PC-9 (cell line): ENCODE measurements at regions not wholly inside any gene's neighbourhood (a gene's known extent, or its start where the extent isn't known, plus 50 kb on each side); places are given as distances from the start of the nearest gene placed in this dataset.

Experiments used
- BruUV-seq: library from RNA; stranded (reverse); fragments of 400-500 nt; replicated peaks from 2 replicates; lab custom pipeline; 2021; lab: Mats Ljungman, UMichigan
- CTCF ChIA-PET: fragments of 300-600 bp; sonication (Branson Sonifier 250); formaldehyde crosslinking; loops from one replicate; lab custom pipeline; 2022; ENCODE audit warnings: antibody characterized with exemption; lab: Charles Lee
- POLR2A ChIA-PET: fragments of 300-600 bp; sonication (Branson Sonifier 250); formaldehyde crosslinking; loops from one replicate; lab custom pipeline; 2022; ENCODE audit warnings: antibody characterized with exemption; ENCODE audit not compliant: unreplicated experiment; lab: Charles Lee
- DNase-seq, 2 experiments: peaks; one replicate each; pipeline versions ENCODE4 v3.0.0 to v3.0.0-alpha.2; 2015 to 2022; ENCODE audit warnings: mixed read lengths in 1 of 2
- H2AFZ ChIP-seq: fragments of 200-600 bp; sonication (generic); 2 replicates; pipeline ENCODE4 v1.8.1; 2017; ENCODE audit warnings: antibody characterized with exemption
- H3F3A ChIP-seq: fragments of 200-600 bp; sonication (generic); 2 replicates; pipeline ENCODE4 v1.8.1; 2017; ENCODE audit warnings: antibody characterized with exemption, mild to moderate bottlenecking, low read depth; ENCODE audit not compliant: insufficient read depth
- H3K27ac ChIP-seq: fragments of 200-600 bp; sonication (generic); 2 replicates; pipeline ENCODE4 v1.6.1; 2016; ENCODE audit warnings: mixed run types
- H3K27me3 ChIP-seq: fragments of 200-600 bp; sonication (generic); 2 replicates; pipeline ENCODE4 v1.6.1; 2016; ENCODE audit warnings: low read depth, mixed run types; ENCODE audit not compliant: insufficient read depth
- H3K36me3 ChIP-seq: fragments of 200-600 bp; sonication (generic); 2 replicates; pipeline ENCODE4 v1.6.1; 2016; ENCODE audit warnings: low read depth, mixed run types
- H3K4me1 ChIP-seq: fragments of 200-600 bp; sonication (generic); replicated peaks from 2 replicates; pipeline ENCODE4 v1.6.1; 2016; ENCODE audit warnings: mixed run types; ENCODE audit not compliant: insufficient read depth
- H3K4me2 ChIP-seq: fragments of 200-600 bp; sonication (generic); 2 replicates; pipeline ENCODE4 v1.6.1; 2017; ENCODE audit warnings: mixed run types
- H3K4me3 ChIP-seq: fragments of 200-600 bp; sonication (generic); 2 replicates; pipeline ENCODE4 v1.6.1; 2016; ENCODE audit warnings: mixed run types
- H3K79me2 ChIP-seq: fragments of 200-600 bp; sonication (generic); 2 replicates; pipeline ENCODE4 v1.6.1; 2017; ENCODE audit warnings: low read depth, mixed run types
- H3K9me2 ChIP-seq: fragments of 200-600 bp; sonication (generic); 2 replicates; pipeline ENCODE4 v1.8.1; 2017; ENCODE audit warnings: mild to moderate bottlenecking; ENCODE audit not compliant: insufficient read depth
- H3K9me3 ChIP-seq: fragments of 200-600 bp; sonication (generic); 2 replicates; pipeline ENCODE4 v1.8.1; 2016; ENCODE audit warnings: low read depth; ENCODE audit not compliant: insufficient read depth
- H4K20me1 ChIP-seq: fragments of 200-600 bp; sonication (generic); 2 replicates; pipeline ENCODE4 v1.8.1; 2017; ENCODE audit not compliant: insufficient read depth
- EZH2 ChIP-seq: fragments of 200-600 bp; sonication (generic); IDR thresholded peaks from 2 replicates; pipeline ENCODE4 v1.8.0; 2017; ENCODE audit warnings: antibody characterized with exemption, low read depth
- intact Hi-C: fragments of 100-400 bp; cut with micrococcal nuclease; formaldehyde crosslinking; loops from one replicate; pipeline ENCODE4 v1.10.0; 2022; ENCODE audit not compliant: unreplicated experiment
- TF ChIP-seq, protein P1 (sequence below): fragments of 200-600 bp; sonication (generic); conservative IDR thresholded peaks from 2 replicates; pipeline ENCODE4 v1.6.1; 2017; ENCODE audit warnings: mixed run types, antibody characterized with exemption, mild to moderate bottlenecking, moderate library complexity

DNA sequence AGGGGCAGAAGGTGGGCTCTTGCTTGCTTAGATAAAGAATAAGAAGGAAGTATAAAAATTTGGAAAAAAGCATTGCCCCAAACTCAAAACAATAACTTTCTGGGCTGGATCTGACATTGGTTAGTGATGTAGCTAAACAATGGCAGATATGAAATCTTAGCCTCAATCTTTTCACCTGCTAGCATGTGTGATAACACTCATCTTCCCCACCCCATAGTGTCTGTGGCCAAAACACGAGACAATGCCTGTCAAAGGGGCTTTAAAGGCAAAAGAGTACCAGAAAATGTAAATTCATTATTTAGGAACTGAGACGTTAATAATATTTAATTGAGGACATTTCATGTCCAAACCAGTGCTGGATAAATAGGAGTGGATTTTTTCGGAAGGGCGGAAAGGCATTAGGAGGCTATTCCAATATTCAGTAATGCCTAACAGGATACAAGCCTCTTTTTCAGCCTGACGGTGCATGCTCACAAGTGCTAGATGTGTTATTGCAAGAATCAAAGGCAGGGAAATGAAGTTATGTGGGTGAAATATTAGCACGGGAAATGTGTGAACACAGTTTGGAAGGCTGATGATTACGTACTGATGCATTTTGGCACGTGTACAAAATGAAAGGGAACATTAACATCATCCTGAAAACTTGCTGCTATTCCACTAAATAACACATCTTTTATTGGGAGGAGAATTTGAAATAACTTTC lies 395.7 kb downstream of the GALR1 start:
- Histone ChIP-seq H3K27me3 (peaks cover 23% of the 10 kb centered on the region), H3K4me3 (no peak overlapping the region), H2AFZ (no peak overlapping the region), H3K27ac (no peak overlapping the region), H3F3A (no peaks in the 10 kb centered on the region), H3K9me3 (0 out of 2 replicates have a peak, but pooled peaks cover 3% of the 10 kb centered on the region), H3K4me2 (no peak overlapping the region), H3K79me2 (no peaks in the 10 kb centered on the region), H3K36me3 (no peaks in the 10 kb centered on the region), H3K9me2 (no peaks in the 10 kb centered on the region), H4K20me1 (no peaks in the 10 kb centered on the region), H3K4me1 (no peaks in the 10 kb centered on the region)
- DNase-seq: no peak
- ChIA-PET POLR2A (no interaction called here), CTCF (no interaction called here)
- no TSS peak for BruUV-seq
- TF ChIP-seq EZH2: no peak
- TF ChIP-seq, protein P1, sequence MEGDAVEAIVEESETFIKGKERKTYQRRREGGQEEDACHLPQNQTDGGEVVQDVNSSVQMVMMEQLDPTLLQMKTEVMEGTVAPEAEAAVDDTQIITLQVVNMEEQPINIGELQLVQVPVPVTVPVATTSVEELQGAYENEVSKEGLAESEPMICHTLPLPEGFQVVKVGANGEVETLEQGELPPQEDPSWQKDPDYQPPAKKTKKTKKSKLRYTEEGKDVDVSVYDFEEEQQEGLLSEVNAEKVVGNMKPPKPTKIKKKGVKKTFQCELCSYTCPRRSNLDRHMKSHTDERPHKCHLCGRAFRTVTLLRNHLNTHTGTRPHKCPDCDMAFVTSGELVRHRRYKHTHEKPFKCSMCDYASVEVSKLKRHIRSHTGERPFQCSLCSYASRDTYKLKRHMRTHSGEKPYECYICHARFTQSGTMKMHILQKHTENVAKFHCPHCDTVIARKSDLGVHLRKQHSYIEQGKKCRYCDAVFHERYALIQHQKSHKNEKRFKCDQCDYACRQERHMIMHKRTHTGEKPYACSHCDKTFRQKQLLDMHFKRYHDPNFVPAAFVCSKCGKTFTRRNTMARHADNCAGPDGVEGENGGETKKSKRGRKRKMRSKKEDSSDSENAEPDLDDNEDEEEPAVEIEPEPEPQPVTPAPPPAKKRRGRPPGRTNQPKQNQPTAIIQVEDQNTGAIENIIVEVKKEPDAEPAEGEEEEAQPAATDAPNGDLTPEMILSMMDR: no peak
- intact Hi-C loops: no loop called here

- TF ChIP-seq EZH2: no peak
- TF ChIP-seq, protein P1: no peak
- no peak for DNase-seq
- Histone ChIP-seq H3K4me2 (no peak overlapping the region), H3K27me3 (peaks cover 28% of the 10 kb centered on the region), H2AFZ (no peak overlapping the region), H3K4me1 (no peaks in the 10 kb centered on the region), H3K79me2 (no peaks in the 10 kb centered on the region), H3K36me3 (no peaks in the 10 kb centered on the region), H3K27ac (no peak overlapping the region), H3K9me3 (0 out of 2 replicates have a peak, but pooled peaks cover 3% of the 10 kb centered on the region), H3F3A (no peaks in the 10 kb centered on the region), H3K4me3 (no peak overlapping the region), H4K20me1 (no peaks in the 10 kb centered on the region), H3K9me2 (no peaks in the 10 kb centered on the region)
- intact Hi-C loops: no loop called here
- no TSS peak for BruUV-seq
- POLR2A ChIA-PET: no interaction called here
- CTCF ChIA-PET: no interaction called here
Measured at GRCh38 chr18:77647472-77647871, 397.8 kb downstream of the GALR1 start.

- no peak for DNase-seq
- Histone ChIP-seq H3K79me2 (no peaks in the 10 kb centered on the region), H3F3A (no peaks in the 10 kb centered on the region), H3K4me1 (no peaks in the 10 kb centered on the region), H3K4me3 (no peak overlapping the region), H3K27me3 (peaks cover 34% of the 10 kb centered on the region), H3K4me2 (no peak overlapping the region), H3K36me3 (no peaks in the 10 kb centered on the region), H4K20me1 (no peaks in the 10 kb centered on the region), H3K9me2 (no peaks in the 10 kb centered on the region), H2AFZ (no peak overlapping the region), H3K27ac (no peak overlapping the region), H3K9me3 (no peaks in the 10 kb centered on the region)
- ChIA-PET CTCF (no interaction called here), POLR2A (no interaction called here)
- TF ChIP-seq, protein P1: no peak
- TF ChIP-seq EZH2: no peak
- intact Hi-C loops: no loop called here
- BruUV-seq: no TSS peak
Measured at GRCh38 chr18:77648411-77648810, 398.8 kb downstream of the GALR1 start.
